ENCODE measurements at regions not wholly inside any gene's neighbourhood (a gene's known extent, or its start where the extent isn't known, plus 50 kb on each side); places are given as distances from the start of the nearest gene placed in this dataset.

DNA sequence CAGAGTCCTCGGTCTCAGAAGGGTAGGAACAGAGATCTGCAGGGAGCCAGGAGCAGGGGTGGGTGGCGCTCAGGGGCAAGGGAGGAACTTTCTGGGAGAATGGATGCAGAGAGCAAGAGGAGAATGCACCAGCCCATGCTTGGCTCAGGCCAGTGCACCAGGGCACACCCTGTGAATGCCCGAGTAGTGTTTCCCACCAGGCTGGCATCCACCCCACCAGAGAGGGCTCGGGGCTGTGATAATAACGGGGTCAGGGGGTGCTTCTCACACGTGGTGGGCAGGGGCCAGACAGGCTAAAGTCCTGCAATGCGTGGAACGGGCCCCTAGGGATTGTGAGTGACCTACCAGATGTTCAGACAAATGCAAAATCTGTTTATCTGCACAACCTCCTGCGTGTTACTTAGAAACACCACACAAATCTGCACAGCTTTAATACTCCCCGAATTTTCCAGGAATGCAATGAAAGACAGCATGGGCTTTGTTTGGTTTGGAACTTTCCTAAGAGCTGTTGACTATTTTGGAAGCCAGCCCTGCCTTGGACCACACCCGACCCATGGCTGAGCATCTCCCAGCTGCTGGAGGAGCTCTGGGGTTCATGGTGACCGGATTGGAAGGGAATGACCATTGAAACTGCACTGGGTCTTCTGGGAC, 368.3 kb downstream of the SHANK2 start (continued):
- TF ChIP-seq, protein P1, sequence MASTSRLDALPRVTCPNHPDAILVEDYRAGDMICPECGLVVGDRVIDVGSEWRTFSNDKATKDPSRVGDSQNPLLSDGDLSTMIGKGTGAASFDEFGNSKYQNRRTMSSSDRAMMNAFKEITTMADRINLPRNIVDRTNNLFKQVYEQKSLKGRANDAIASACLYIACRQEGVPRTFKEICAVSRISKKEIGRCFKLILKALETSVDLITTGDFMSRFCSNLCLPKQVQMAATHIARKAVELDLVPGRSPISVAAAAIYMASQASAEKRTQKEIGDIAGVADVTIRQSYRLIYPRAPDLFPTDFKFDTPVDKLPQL (IDR thresholded peaks at IDR 0.05; ENCODE audit: extremely low read depth, insufficient read length): no peak
- TF ChIP-seq NUFIP1 (IDR thresholded peaks at IDR 0.05; ENCODE audit: partially characterized antibody) (no peak), CHD4 (IDR thresholded peaks at IDR 0.05; ENCODE audit: insufficient read depth, insufficient replicate concordance, low read depth, low read length, poor library complexity, severe bottlenecking) (no peak), GTF2A2 (tag; IDR thresholded peaks at IDR 0.05) (no peak), U2AF2 (optimal IDR thresholded peaks at IDR 0.05; ENCODE audit: low read depth, low read length) (no peak)
- TF ChIP-seq, protein P2, sequence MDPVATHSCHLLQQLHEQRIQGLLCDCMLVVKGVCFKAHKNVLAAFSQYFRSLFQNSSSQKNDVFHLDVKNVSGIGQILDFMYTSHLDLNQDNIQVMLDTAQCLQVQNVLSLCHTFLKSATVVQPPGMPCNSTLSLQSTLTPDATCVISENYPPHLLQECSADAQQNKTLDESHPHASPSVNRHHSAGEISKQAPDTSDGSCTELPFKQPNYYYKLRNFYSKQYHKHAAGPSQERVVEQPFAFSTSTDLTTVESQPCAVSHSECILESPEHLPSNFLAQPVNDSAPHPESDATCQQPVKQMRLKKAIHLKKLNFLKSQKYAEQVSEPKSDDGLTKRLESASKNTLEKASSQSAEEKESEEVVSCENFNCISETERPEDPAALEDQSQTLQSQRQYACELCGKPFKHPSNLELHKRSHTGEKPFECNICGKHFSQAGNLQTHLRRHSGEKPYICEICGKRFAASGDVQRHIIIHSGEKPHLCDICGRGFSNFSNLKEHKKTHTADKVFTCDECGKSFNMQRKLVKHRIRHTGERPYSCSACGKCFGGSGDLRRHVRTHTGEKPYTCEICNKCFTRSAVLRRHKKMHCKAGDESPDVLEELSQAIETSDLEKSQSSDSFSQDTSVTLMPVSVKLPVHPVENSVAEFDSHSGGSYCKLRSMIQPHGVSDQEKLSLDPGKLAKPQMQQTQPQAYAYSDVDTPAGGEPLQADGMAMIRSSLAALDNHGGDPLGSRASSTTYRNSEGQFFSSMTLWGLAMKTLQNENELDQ (CRISPR knock-in tag; IDR thresholded peaks at IDR 0.05; ENCODE audit: borderline replicate concordance): no peak
- TF ChIP-seq, protein P3, sequence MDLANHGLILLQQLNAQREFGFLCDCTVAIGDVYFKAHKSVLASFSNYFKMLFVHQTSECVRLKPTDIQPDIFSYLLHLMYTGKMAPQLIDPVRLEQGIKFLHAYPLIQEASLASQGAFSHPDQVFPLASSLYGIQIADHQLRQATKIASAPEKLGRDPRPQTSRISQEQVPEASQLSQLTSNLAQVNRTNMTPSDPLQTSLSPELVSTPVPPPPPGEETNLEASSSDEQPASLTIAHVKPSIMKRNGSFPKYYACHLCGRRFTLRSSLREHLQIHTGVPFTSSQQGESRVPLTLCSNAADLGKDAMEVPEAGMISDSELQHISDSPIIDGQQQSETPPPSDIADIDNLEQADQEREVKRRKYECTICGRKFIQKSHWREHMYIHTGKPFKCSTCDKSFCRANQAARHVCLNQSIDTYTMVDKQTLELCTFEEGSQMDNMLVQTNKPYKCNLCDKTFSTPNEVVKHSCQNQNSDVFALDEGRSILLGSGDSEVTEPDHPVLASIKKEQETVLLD (IDR thresholded peaks at IDR 0.05): no peak

Measured in K562 (cell line).